ENCODE measurements at regions not wholly inside any gene's neighbourhood (a gene's known extent, or its start where the extent isn't known, plus 50 kb on each side); places are given as distances from the start of the nearest gene placed in this dataset.
A peak's percentile ranks its signal among the peaks of the same experiment; 100 is the strongest.

- H3K27me3 ChIP-seq (ENCODE audit: control insufficient read depth, insufficient read depth, low read length) = no peaks in the 10 kb centered on the region
- no peaks in the 10 kb centered on the region for H3K36me3 ChIP-seq (ENCODE audit: control insufficient read depth, insufficient read depth, low read length)
- no peak overlapping the region for H3K9ac ChIP-seq (ENCODE audit: low read length)
- no peak overlapping the region for H3K4me3 ChIP-seq (ENCODE audit: low read depth, low read length)
- peaks cover 47% of the 10 kb centered on the region for H3K4me1 ChIP-seq (ENCODE audit: control insufficient read depth, insufficient read depth, low read length)
- H3K27ac ChIP-seq (ENCODE audit: low read depth, low read length) = no peak overlapping the region; the same call in 1 of the 2 replicates
- no peaks in the 10 kb centered on the region for H3K9me3 ChIP-seq (ENCODE audit: control insufficient read depth, insufficient read depth, low read depth, low read length)
These were observed 144.5 kb upstream of the DLX2 start for GRCh38 chr2:172247203-172247602.

DNA sequence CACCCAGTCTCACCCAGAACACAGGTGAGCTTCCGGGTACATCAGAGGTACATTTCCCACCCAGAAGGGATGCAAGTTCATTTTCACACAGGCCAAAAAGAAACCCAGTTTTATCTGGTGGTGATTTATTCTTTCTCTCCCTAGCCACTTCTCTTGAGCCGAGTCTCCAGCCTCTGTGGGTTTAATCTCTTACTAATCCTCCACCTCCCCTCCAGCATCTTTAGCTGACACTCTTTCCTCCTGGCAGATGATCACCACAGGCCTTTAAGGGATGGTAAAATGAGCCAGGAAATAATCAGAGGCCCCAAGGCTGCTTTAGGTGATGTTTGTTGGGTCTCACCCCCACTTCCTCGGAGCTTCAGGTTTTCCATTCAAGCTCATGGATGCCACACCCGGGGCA is 145.7 kb upstream of the DLX2 start:
- Histone ChIP-seq H3K9me3 (ENCODE audit: control insufficient read depth, insufficient read depth, low read depth, low read length) (no peaks in the 10 kb centered on the region), H3K9ac (ENCODE audit: low read length) (no peak overlapping the region), H3K4me1 (ENCODE audit: control insufficient read depth, insufficient read depth, low read length) (peaks cover 55% of the 10 kb centered on the region), H3K27ac (ENCODE audit: low read depth, low read length) (peak overlapping the region; percentile 23; the same call in 1 of the 2 replicates), H3K27me3 (ENCODE audit: control insufficient read depth, insufficient read depth, low read length) (no peaks in the 10 kb centered on the region), H3K36me3 (ENCODE audit: control insufficient read depth, insufficient read depth, low read length) (no peaks in the 10 kb centered on the region), H3K4me3 (ENCODE audit: low read depth, low read length) (no peak overlapping the region)

GRCh38 chr2:172248785-172249187 is 146.1 kb upstream of the DLX2 start:
- Histone ChIP-seq H3K27me3 (ENCODE audit: control insufficient read depth, insufficient read depth, low read length) (no peaks in the 10 kb centered on the region), H3K9me3 (ENCODE audit: control insufficient read depth, insufficient read depth, low read depth, low read length) (no peaks in the 10 kb centered on the region), H3K27ac (ENCODE audit: low read depth, low read length) (peak overlapping the region; percentile 60; the same call in 1 of the 2 replicates), H3K4me3 (ENCODE audit: low read depth, low read length) (no peak overlapping the region), H3K36me3 (ENCODE audit: control insufficient read depth, insufficient read depth, low read length) (no peaks in the 10 kb centered on the region), H3K9ac (ENCODE audit: low read length) (peak overlapping the region; percentile 31), H3K4me1 (ENCODE audit: control insufficient read depth, insufficient read depth, low read length) (peaks cover 59% of the 10 kb centered on the region)

DNA sequence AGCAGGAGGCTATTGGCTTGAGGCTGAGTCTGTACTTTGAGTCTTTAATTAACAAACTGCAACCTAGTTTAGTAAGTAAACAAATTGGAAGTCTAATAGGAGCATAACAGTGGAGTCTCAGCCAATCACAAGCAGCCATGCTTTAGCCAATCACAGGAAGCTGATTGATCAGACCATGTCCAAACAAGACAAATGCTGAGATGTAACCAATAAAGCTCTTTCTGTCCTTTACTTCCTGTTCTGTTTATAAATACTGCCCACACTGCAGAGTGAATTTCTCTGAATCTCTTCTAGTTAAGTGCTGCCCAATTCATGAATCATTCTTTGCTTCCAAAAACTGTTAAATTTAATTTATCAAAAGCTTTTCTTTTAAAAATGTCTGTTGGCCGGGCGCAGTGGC is 146.6 kb upstream of the DLX2 start:
- Histone ChIP-seq H3K9me3 (ENCODE audit: control insufficient read depth, insufficient read depth, low read depth, low read length) (no peaks in the 10 kb centered on the region), H3K9ac (ENCODE audit: low read length) (no peak overlapping the region), H3K4me1 (ENCODE audit: control insufficient read depth, insufficient read depth, low read length) (peaks cover 60% of the 10 kb centered on the region), H3K4me3 (ENCODE audit: low read depth, low read length) (no peak overlapping the region), H3K36me3 (ENCODE audit: control insufficient read depth, insufficient read depth, low read length) (no peaks in the 10 kb centered on the region), H3K27me3 (ENCODE audit: control insufficient read depth, insufficient read depth, low read length) (no peaks in the 10 kb centered on the region), H3K27ac (ENCODE audit: low read depth, low read length) (peak overlapping the region; percentile 60; the same call in 1 of the 2 replicates)

DNA sequence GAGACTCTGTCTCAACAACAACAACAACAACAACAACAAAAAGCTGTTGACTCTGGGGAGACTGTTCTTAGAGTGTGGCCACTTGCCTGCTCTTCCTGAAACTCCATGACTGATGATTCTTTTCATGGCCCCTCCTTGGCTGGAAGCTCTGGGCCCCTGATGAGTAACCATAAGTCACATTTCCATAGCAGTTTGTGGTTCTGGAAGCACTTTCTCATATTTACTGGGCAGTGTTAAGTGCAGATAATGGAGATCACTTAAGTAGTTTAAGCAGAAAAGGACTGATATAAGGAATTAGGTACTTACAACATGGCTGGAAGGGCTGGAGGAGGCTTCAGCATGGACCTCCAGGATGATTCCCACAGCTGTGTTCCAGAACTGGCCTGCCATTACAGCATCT is 147.3 kb upstream of the DLX2 start:
- Histone ChIP-seq H3K4me1 (ENCODE audit: control insufficient read depth, insufficient read depth, low read length) (peaks cover 60% of the 10 kb centered on the region), H3K4me3 (ENCODE audit: low read depth, low read length) (no peak overlapping the region), H3K27ac (ENCODE audit: low read depth, low read length) (no peak overlapping the region), H3K9ac (ENCODE audit: low read length) (no peak overlapping the region), H3K9me3 (ENCODE audit: control insufficient read depth, insufficient read depth, low read depth, low read length) (no peaks in the 10 kb centered on the region), H3K27me3 (ENCODE audit: control insufficient read depth, insufficient read depth, low read length) (no peaks in the 10 kb centered on the region), H3K36me3 (ENCODE audit: control insufficient read depth, insufficient read depth, low read length) (no peaks in the 10 kb centered on the region)

DNA sequence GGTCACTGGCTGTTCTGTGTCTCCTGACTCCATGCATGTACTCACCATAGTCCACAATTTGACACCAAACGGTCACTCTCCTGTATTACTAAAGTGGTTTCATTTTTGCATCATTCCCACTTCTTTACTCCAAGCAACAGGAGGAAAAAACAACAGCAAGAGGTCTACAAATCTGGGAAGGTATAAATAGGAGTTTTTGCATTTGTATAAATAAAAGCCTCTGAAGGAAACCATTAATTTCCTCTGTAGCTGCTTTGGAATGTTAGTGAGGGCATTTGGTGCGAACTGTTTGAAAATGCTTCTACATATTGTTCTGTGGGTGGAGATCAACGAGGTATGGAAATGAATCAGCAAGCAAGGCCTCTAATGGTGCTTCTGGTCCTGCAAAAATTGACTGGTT is 148.5 kb upstream of the DLX2 start:
- Histone ChIP-seq H3K27ac (ENCODE audit: low read depth, low read length) (0 out of 2 replicates have a peak overlapping the region, but pooled peaks have one; percentile 3), H3K36me3 (ENCODE audit: control insufficient read depth, insufficient read depth, low read length) (no peaks in the 10 kb centered on the region), H3K9me3 (ENCODE audit: control insufficient read depth, insufficient read depth, low read depth, low read length) (no peaks in the 10 kb centered on the region), H3K9ac (ENCODE audit: low read length) (no peak overlapping the region), H3K27me3 (ENCODE audit: control insufficient read depth, insufficient read depth, low read length) (no peaks in the 10 kb centered on the region), H3K4me1 (ENCODE audit: control insufficient read depth, insufficient read depth, low read length) (peaks cover 60% of the 10 kb centered on the region), H3K4me3 (ENCODE audit: low read depth, low read length) (no peak overlapping the region)

DNA sequence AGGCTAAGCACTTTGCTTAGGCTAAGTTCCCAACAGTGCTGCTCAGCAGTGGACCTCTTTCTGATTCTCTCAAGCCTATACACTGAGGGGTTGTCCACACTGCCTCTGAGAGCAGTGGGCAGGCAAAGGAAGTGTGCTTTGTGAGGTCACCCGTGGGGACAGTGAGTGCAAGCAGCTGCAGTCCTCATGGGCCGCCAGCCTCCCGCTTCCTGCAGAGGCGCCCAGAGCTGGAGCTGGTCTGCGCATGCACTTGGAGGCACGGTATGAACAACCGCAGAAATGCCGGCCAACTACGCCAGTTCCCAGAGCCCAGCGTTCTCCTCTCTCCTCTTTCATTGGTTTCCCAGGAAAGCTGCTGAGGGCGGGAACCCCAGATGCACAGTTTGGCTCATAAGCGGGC is 149.5 kb upstream of the DLX2 start:
- H3K9ac ChIP-seq (ENCODE audit: low read length) = no peak overlapping the region
- H3K4me1 ChIP-seq (ENCODE audit: control insufficient read depth, insufficient read depth, low read length) = peaks cover 51% of the 10 kb centered on the region
- H3K36me3 ChIP-seq (ENCODE audit: control insufficient read depth, insufficient read depth, low read length) = no peaks in the 10 kb centered on the region
- no peak overlapping the region for H3K4me3 ChIP-seq (ENCODE audit: low read depth, low read length)
- no peak overlapping the region for H3K27ac ChIP-seq (ENCODE audit: low read depth, low read length)
- H3K27me3 ChIP-seq (ENCODE audit: control insufficient read depth, insufficient read depth, low read length) = no peaks in the 10 kb centered on the region
- no peaks in the 10 kb centered on the region for H3K9me3 ChIP-seq (ENCODE audit: control insufficient read depth, insufficient read depth, low read depth, low read length)

DNA sequence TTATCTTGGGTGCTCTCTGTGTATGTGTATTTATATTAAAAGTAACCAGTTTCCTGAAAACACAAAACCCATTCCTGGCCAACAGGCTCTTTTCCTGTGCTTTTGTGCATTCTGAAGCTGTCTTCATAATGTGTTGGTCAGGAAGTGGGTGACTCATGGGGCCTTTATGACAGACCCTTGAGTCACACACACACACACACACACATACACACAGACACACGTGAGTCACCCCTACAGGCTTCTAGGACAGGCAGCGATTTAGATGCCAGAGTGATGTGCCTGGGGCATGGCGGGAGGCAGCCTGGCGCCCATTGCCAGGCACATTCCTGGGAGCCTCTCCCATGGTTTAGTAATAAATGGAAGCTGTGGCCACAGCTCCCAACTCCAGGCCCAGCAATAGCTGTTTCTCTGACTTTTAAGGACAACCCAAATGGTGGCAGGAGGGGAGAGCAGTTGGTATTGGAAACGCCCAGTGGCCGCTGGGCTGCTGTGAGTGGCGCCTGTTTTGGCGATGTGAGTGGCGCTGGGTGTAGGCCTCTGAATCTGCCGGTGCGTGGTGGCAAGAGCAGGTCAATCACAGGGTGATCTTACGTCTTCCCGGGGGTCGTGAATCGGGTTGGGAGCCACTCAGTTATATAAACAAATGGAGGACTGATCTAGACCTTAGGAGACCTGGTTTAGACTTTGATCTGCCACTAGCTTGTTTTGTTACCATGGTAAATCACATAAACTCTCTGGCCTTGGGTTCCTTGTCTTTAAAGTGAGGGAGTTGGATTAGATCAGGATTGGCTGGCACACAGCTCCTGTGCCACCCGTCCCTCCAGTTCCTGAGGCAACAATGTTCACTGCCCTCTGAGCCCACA is 150.7 kb upstream of the DLX2 start:
- Histone ChIP-seq H3K4me3 (ENCODE audit: low read depth, low read length) (no peak overlapping the region), H3K27ac (ENCODE audit: low read depth, low read length) (peak overlapping the region; percentile 63; the same call in 1 of the 2 replicates), H3K9me3 (ENCODE audit: control insufficient read depth, insufficient read depth, low read depth, low read length) (no peaks in the 10 kb centered on the region), H3K4me1 (ENCODE audit: control insufficient read depth, insufficient read depth, low read length) (peaks cover 41% of the 10 kb centered on the region), H3K36me3 (ENCODE audit: control insufficient read depth, insufficient read depth, low read length) (no peaks in the 10 kb centered on the region), H3K9ac (ENCODE audit: low read length) (no peak overlapping the region), H3K27me3 (ENCODE audit: control insufficient read depth, insufficient read depth, low read length) (no peaks in the 10 kb centered on the region)

DNA sequence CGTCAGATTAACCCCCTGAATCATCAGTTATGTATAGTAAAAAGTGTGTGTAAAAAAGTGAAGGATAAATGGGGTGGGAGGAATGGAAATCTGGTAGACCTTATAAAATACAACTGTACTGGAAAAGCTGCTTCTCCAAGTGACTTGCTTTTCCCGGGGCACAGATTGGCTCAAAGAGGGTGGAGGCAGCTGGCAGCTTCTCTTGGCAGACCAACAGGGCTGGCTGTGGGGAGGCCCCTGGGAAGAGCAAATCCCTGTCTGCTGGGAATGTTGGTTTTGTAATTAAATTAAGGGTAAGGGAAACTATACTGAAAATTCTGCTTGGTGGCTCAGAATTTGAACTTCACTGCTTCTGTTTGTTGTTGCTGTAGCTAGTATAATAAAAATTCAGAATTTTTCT is 154.2 kb upstream of the DLX2 start:
- H3K9me3 ChIP-seq (ENCODE audit: control insufficient read depth, insufficient read depth, low read depth, low read length) = no peaks in the 10 kb centered on the region
- no peaks in the 10 kb centered on the region for H3K36me3 ChIP-seq (ENCODE audit: control insufficient read depth, insufficient read depth, low read length)
- no peak overlapping the region for H3K9ac ChIP-seq (ENCODE audit: low read length)
- H3K27ac ChIP-seq (ENCODE audit: low read depth, low read length) = no peak overlapping the region
- H3K4me1 ChIP-seq (ENCODE audit: control insufficient read depth, insufficient read depth, low read length) = peaks cover 28% of the 10 kb centered on the region
- no peak overlapping the region for H3K4me3 ChIP-seq (ENCODE audit: low read depth, low read length)
- no peaks in the 10 kb centered on the region for H3K27me3 ChIP-seq (ENCODE audit: control insufficient read depth, insufficient read depth, low read length)

DNA sequence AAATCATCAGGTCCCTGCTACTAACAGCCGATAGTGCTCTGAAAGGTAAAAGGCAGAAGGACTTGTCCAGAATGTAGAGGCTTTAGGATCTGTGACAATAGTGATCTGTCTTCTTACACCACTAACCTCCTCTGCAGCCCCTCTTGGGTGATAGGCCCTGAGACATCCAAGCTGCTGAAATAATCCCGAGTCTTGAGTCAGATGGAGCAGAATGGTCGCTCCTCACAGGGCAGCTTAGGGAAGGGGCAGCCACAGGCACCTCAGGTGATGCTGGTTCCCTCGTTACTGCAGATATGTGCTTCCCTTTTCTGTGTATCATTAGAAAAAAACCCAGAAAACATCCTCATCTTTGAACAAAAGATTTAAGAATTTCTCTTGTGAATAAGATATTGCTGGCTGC is 157.1 kb upstream of the DLX2 start:
- Histone ChIP-seq H3K4me3 (ENCODE audit: low read depth, low read length) (no peak overlapping the region), H3K27me3 (ENCODE audit: control insufficient read depth, insufficient read depth, low read length) (no peaks in the 10 kb centered on the region), H3K4me1 (ENCODE audit: control insufficient read depth, insufficient read depth, low read length) (peaks cover 13% of the 10 kb centered on the region), H3K9ac (ENCODE audit: low read length) (no peak overlapping the region), H3K36me3 (ENCODE audit: control insufficient read depth, insufficient read depth, low read length) (no peaks in the 10 kb centered on the region), H3K27ac (ENCODE audit: low read depth, low read length) (no peak overlapping the region), H3K9me3 (ENCODE audit: control insufficient read depth, insufficient read depth, low read depth, low read length) (no peaks in the 10 kb centered on the region)

- Histone ChIP-seq H3K27ac (ENCODE audit: low read depth, low read length) (no peak overlapping the region), H3K4me1 (ENCODE audit: control insufficient read depth, insufficient read depth, low read length) (peaks cover 13% of the 10 kb centered on the region), H3K27me3 (ENCODE audit: control insufficient read depth, insufficient read depth, low read length) (no peaks in the 10 kb centered on the region), H3K9ac (ENCODE audit: low read length) (no peak overlapping the region), H3K4me3 (ENCODE audit: low read depth, low read length) (no peak overlapping the region), H3K36me3 (ENCODE audit: control insufficient read depth, insufficient read depth, low read length) (no peaks in the 10 kb centered on the region), H3K9me3 (ENCODE audit: control insufficient read depth, insufficient read depth, low read depth, low read length) (no peaks in the 10 kb centered on the region)
These were observed 157.6 kb upstream of the DLX2 start for GRCh38 chr2:172260336-172260735.
